B cell (primary cell): ENCODE measurements at regions not wholly inside any gene's neighbourhood (a gene's known extent, or its start where the extent isn't known, plus 50 kb on each side); places are given as distances from the start of the nearest gene placed in this dataset.

Experiments used
- ATAC-seq: fragments of 200-7000 bp; cut with Tn5 transposase; one replicate; pipeline ENCODE4 v1.10.0; 2021; ENCODE audit warnings: low read depth, mild to moderate bottlenecking, moderate number of reproducible peaks, moderate library complexity
- CTCF ChIA-PET: fragments of 350-600 bp; sonication (Branson Sonifier 250); formaldehyde crosslinking; loops from one replicate; lab custom pipeline; 2021; ENCODE audit warnings: antibody characterized with exemption, inconsistent platforms; lab: Charles Lee
- POLR2A ChIA-PET: fragments of 350-600 bp; sonication (Branson Sonifier 250); formaldehyde crosslinking; loops from one replicate; lab custom pipeline; 2021; ENCODE audit warnings: antibody characterized with exemption; lab: Charles Lee
- DNase-seq: peaks from one replicate; pipeline ENCODE4 v3.0.0; 2013
- H2AFZ ChIP-seq: 2 replicates; pipeline ENCODE4 v1.6.1; 2012; ENCODE audit warnings: mild to moderate bottlenecking, low read depth, low read length; ENCODE audit not compliant: insufficient read depth, poor library complexity, severe bottlenecking
- H3K27ac ChIP-seq, 2 donors: 1 replicate in 1 of 2; 2 replicates in 1 of 2; pipeline ENCODE4 v1.5.1; 2012 to 2013; ENCODE audit warnings: low read length in 2 of 2, mild to moderate bottlenecking in 2 of 2, moderate library complexity in 1 of 2
- H3K27me3 ChIP-seq, 4 experiments: fragments of 200-600 bp in 1 of 4; sonication (generic) in 1 of 4; replicated peaks in 1 of 4; 1 replicate in 2 of 4; 2 replicates in 2 of 4; pipeline versions ENCODE4 v1.6.1 to v1.7.0; 2013 to 2016; ENCODE audit warnings: low read length in 3 of 4, mild to moderate bottlenecking in 2 of 4, mixed read lengths in 1 of 4, moderate library complexity in 1 of 4; ENCODE audit not compliant: insufficient read depth in 4 of 4, control insufficient read depth in 3 of 4; ENCODE audit errors: control extremely low read depth in 1 of 4
- H3K36me3 ChIP-seq, 2 experiments: replicated peaks in 1 of 2; 1 replicate in 1 of 2; 2 replicates in 1 of 2; pipeline versions ENCODE4 v1.6.1 to v1.7.1; 2013; ENCODE audit warnings: low read length in 1 of 2; ENCODE audit not compliant: insufficient read depth in 2 of 2, control insufficient read depth in 1 of 2; ENCODE audit errors: control extremely low read depth in 1 of 2, extremely low read depth in 1 of 2
- H3K4me1 ChIP-seq, 2 donors: fragments of 200-600 bp in 1 of 2; sonication (generic) in 1 of 2; 1 replicate in 1 of 2; 2 replicates in 1 of 2; pipeline versions ENCODE4 v1.5.1 to v1.6.1; 2013 to 2017; ENCODE audit warnings: low read length in 2 of 2; ENCODE audit not compliant: control insufficient read depth in 2 of 2, insufficient read depth in 2 of 2
- H3K4me2 ChIP-seq: replicated peaks from 2 replicates; pipeline ENCODE3; 2012; ENCODE audit warnings: mild to moderate bottlenecking, low read depth, low read length; ENCODE audit not compliant: poor library complexity, severe bottlenecking
- H3K4me3 ChIP-seq, 5 experiments: fragments of 200-600 bp in 1 of 5; sonication (generic) in 1 of 5; 1 replicate in 3 of 5; 2 replicates in 2 of 5; pipeline versions ENCODE4 v1.5.1 to v1.7.0; 2011 to 2016; ENCODE audit warnings: low read length in 4 of 5, mild to moderate bottlenecking in 4 of 5, low read depth in 2 of 5, control low read depth in 1 of 5, moderate library complexity in 1 of 5; ENCODE audit not compliant: insufficient read depth in 1 of 5; ENCODE audit errors: control extremely low read depth in 1 of 5, extremely low read depth in 1 of 5
- H3K79me2 ChIP-seq: fragments of 200-600 bp; sonication (generic); one replicate; pipeline ENCODE4 v1.6.0; 2016; ENCODE audit warnings: low read length; ENCODE audit not compliant: control insufficient read depth, insufficient read depth
- H3K9ac ChIP-seq: fragments of 200-600 bp; sonication (generic); 2 replicates; pipeline ENCODE4 v1.6.1; 2017; ENCODE audit warnings: mild to moderate bottlenecking, low read length, moderate library complexity
- H3K9me3 ChIP-seq, 3 donors: one replicate each; pipeline versions ENCODE4 v1.6.1 to v1.7.1; 2013; ENCODE audit warnings: low read length in 2 of 3; ENCODE audit not compliant: control insufficient read depth in 2 of 3, insufficient read depth in 1 of 3; ENCODE audit errors: control extremely low read depth in 1 of 3
- H4K20me1 ChIP-seq: 2 replicates; pipeline ENCODE4 v1.6.0; 2012; ENCODE audit warnings: mild to moderate bottlenecking, low read length; ENCODE audit not compliant: insufficient read depth, control insufficient read depth, poor library complexity, severe bottlenecking
- H3K27ac Mint-ChIP-seq: one replicate; pipeline ENCODE4 v1.8.0; 2021; ENCODE audit warnings: mixed read lengths
- H3K27me3 Mint-ChIP-seq: one replicate; pipeline ENCODE4 v1.8.0; 2021; ENCODE audit warnings: mixed read lengths
- H3K4me1 Mint-ChIP-seq: one replicate; pipeline ENCODE4 v1.8.0; 2021; ENCODE audit warnings: mixed read lengths
- H3K4me3 Mint-ChIP-seq: one replicate; pipeline ENCODE4 v1.8.0; 2021; ENCODE audit warnings: mixed read lengths
- H3K9me3 Mint-ChIP-seq: one replicate; pipeline ENCODE4 v1.8.0; 2022; ENCODE audit warnings: mixed read lengths; ENCODE audit not compliant: insufficient read depth
- CTCF ChIP-seq: fragments of 200-600 bp; IDR thresholded peaks from one replicate; pipeline ENCODE4 v1.8.0; 2022; ENCODE audit warnings: antibody characterized with exemption, mild to moderate bottlenecking
- EZH2 ChIP-seq: IDR thresholded peaks from 2 replicates; pipeline ENCODE4 v1.6.1; 2012; ENCODE audit warnings: borderline replicate concordance, low read depth, mild to moderate bottlenecking, moderate library complexity, low read length; ENCODE audit not compliant: insufficient read depth, poor library complexity, severe bottlenecking
- WGBS: methylation state at CpG from one replicate; pipeline ENCODE4 v1.1.5; 2013; ENCODE audit warnings: missing lambda C conversion rate; ENCODE audit not compliant: insufficient coverage; 5-methylcytosine and 5-hydroxymethylcytosine counted together
- intact Hi-C: fragments of 100-400 bp; cut with micrococcal nuclease; formaldehyde crosslinking; loops from one replicate; pipeline ENCODE4 v1.10.0; 2022

- Histone ChIP-seq H3K9me3 (peaks cover 0 to 11% (median 2%) of the 10 kb centered on the region in 3 donors), H4K20me1 (peaks cover 20% of the 10 kb centered on the region), H3K4me1 (peaks cover 17 to 22% of the 10 kb centered on the region in 2 donors), H3K4me3 (no peak overlapping the region), H3K27me3 (no peaks in the 10 kb centered on the region), H3K27ac (no peak overlapping the region), H3K9ac (no peak overlapping the region), H2AFZ (no peak overlapping the region), H3K36me3 (peaks cover 0 to 35% of the 10 kb centered on the region in 2 experiments), H3K79me2 (peaks cover 61% of the 10 kb centered on the region), H3K4me2 (no peak overlapping the region)
- Mint-ChIP-seq H3K9me3 (no peaks in the 10 kb centered on the region), H3K4me3 (no peak overlapping the region), H3K4me1 (peaks cover 40% of the 10 kb centered on the region), H3K27me3 (no peaks in the 10 kb centered on the region), H3K27ac (no peak overlapping the region)
- ATAC-seq (no peak), DNase-seq (no peak)
- ChIA-PET POLR2A (interaction anchor here (3.1 kb wide), 1 partner anchor 10 kb away, joined by 25 read pairs; no protein-coding TSS in a partner anchor), CTCF (interaction anchor here (3.3 kb wide), 1 partner anchor 8 kb away, joined by 16 read pairs; no protein-coding TSS in a partner anchor)
- intact Hi-C loops: no loop called here
- TF ChIP-seq EZH2 (no peak), CTCF (no peak)
- 54% methylated on average over 3 of the region's 4 CpGs for WGBS
Measured at GRCh38 chr12:124464062-124464461, 103.3 kb downstream of the NCOR2 start.

GRCh38 chr12:124463341-124463921, 104.0 kb downstream of the NCOR2 start:
- CTCF ChIA-PET: no interaction called here

More at GRCh38 chr12:124463341-124463921, 104.0 kb downstream of the NCOR2 start:
- Mint-ChIP-seq H3K9me3 (no peaks in the 10 kb centered on the region), H3K4me1 (peaks cover 42% of the 10 kb centered on the region), H3K27me3 (no peaks in the 10 kb centered on the region), H3K27ac (no peak overlapping the region), H3K4me3 (no peak overlapping the region)
- intact Hi-C loops: no loop called here
- H2AFZ ChIP-seq: no peak overlapping the region
- H3K4me2 ChIP-seq: no peak overlapping the region
- H3K27ac ChIP-seq: no peak overlapping the region
- 95% methylated on average over 20 of the region's 23 CpGs for WGBS
- ATAC-seq (no peak), DNase-seq (no peak)
- H3K4me1 ChIP-seq: peaks cover 17 to 22% of the 10 kb centered on the region in 2 donors
- POLR2A ChIA-PET: no interaction called here
- no peaks in the 10 kb centered on the region for H3K27me3 ChIP-seq
- peaks cover 56% of the 10 kb centered on the region for H3K79me2 ChIP-seq
- peaks cover 0 to 34% of the 10 kb centered on the region in 2 experiments for H3K36me3 ChIP-seq
- no peak for TF ChIP-seq CTCF
- H4K20me1 ChIP-seq: peaks cover 17% of the 10 kb centered on the region
- peaks cover 0 to 8% (median 0%) of the 10 kb centered on the region in 3 donors for H3K9me3 ChIP-seq
- H3K9ac ChIP-seq: no peak overlapping the region
- H3K4me3 ChIP-seq: no peak overlapping the region
